B cell (primary cell): ENCODE measurements at regions not wholly inside any gene's neighbourhood (a gene's known extent, or its start where the extent isn't known, plus 50 kb on each side); places are given as distances from the start of the nearest gene placed in this dataset.
A peak's percentile ranks its signal among the peaks of the same experiment; 100 is the strongest.

Experiments
- ATAC-seq: fragments of 200-7000 bp; cut with Tn5 transposase; one replicate; pipeline ENCODE4 v1.10.0; 2021; ENCODE audit warnings: low read depth, mild to moderate bottlenecking, moderate number of reproducible peaks, moderate library complexity
- CTCF ChIA-PET: fragments of 350-600 bp; sonication (Branson Sonifier 250); formaldehyde crosslinking; loops from one replicate; lab custom pipeline; 2021; ENCODE audit warnings: antibody characterized with exemption, inconsistent platforms; lab: Charles Lee
- POLR2A ChIA-PET: fragments of 350-600 bp; sonication (Branson Sonifier 250); formaldehyde crosslinking; loops from one replicate; lab custom pipeline; 2021; ENCODE audit warnings: antibody characterized with exemption; lab: Charles Lee
- DNase-seq: peaks from one replicate; pipeline ENCODE4 v3.0.0; 2013
- H2AFZ ChIP-seq: 2 replicates; pipeline ENCODE4 v1.6.1; 2012; ENCODE audit warnings: mild to moderate bottlenecking, low read depth, low read length; ENCODE audit not compliant: insufficient read depth, poor library complexity, severe bottlenecking
- H3K27ac ChIP-seq, 2 donors: 1 replicate in 1 of 2; 2 replicates in 1 of 2; pipeline ENCODE4 v1.5.1; 2012 to 2013; ENCODE audit warnings: low read length in 2 of 2, mild to moderate bottlenecking in 2 of 2, moderate library complexity in 1 of 2
- H3K27me3 ChIP-seq, 4 experiments: fragments of 200-600 bp in 1 of 4; sonication (generic) in 1 of 4; replicated peaks in 1 of 4; 1 replicate in 2 of 4; 2 replicates in 2 of 4; pipeline versions ENCODE4 v1.6.1 to v1.7.0; 2013 to 2016; ENCODE audit warnings: low read length in 3 of 4, mild to moderate bottlenecking in 2 of 4, mixed read lengths in 1 of 4, moderate library complexity in 1 of 4; ENCODE audit not compliant: insufficient read depth in 4 of 4, control insufficient read depth in 3 of 4; ENCODE audit errors: control extremely low read depth in 1 of 4
- H3K36me3 ChIP-seq, 2 experiments: replicated peaks in 1 of 2; 1 replicate in 1 of 2; 2 replicates in 1 of 2; pipeline versions ENCODE4 v1.6.1 to v1.7.1; 2013; ENCODE audit warnings: low read length in 1 of 2; ENCODE audit not compliant: insufficient read depth in 2 of 2, control insufficient read depth in 1 of 2; ENCODE audit errors: control extremely low read depth in 1 of 2, extremely low read depth in 1 of 2
- H3K4me1 ChIP-seq, 2 donors: fragments of 200-600 bp in 1 of 2; sonication (generic) in 1 of 2; 1 replicate in 1 of 2; 2 replicates in 1 of 2; pipeline versions ENCODE4 v1.5.1 to v1.6.1; 2013 to 2017; ENCODE audit warnings: low read length in 2 of 2; ENCODE audit not compliant: control insufficient read depth in 2 of 2, insufficient read depth in 2 of 2
- H3K4me2 ChIP-seq: replicated peaks from 2 replicates; pipeline ENCODE3; 2012; ENCODE audit warnings: mild to moderate bottlenecking, low read depth, low read length; ENCODE audit not compliant: poor library complexity, severe bottlenecking
- H3K4me3 ChIP-seq, 5 experiments: fragments of 200-600 bp in 1 of 5; sonication (generic) in 1 of 5; 1 replicate in 3 of 5; 2 replicates in 2 of 5; pipeline versions ENCODE4 v1.5.1 to v1.7.0; 2011 to 2016; ENCODE audit warnings: low read length in 4 of 5, mild to moderate bottlenecking in 4 of 5, low read depth in 2 of 5, control low read depth in 1 of 5, moderate library complexity in 1 of 5; ENCODE audit not compliant: insufficient read depth in 1 of 5; ENCODE audit errors: control extremely low read depth in 1 of 5, extremely low read depth in 1 of 5
- H3K79me2 ChIP-seq: fragments of 200-600 bp; sonication (generic); one replicate; pipeline ENCODE4 v1.6.0; 2016; ENCODE audit warnings: low read length; ENCODE audit not compliant: control insufficient read depth, insufficient read depth
- H3K9ac ChIP-seq: fragments of 200-600 bp; sonication (generic); 2 replicates; pipeline ENCODE4 v1.6.1; 2017; ENCODE audit warnings: mild to moderate bottlenecking, low read length, moderate library complexity
- H3K9me3 ChIP-seq, 3 donors: one replicate each; pipeline versions ENCODE4 v1.6.1 to v1.7.1; 2013; ENCODE audit warnings: low read length in 2 of 3; ENCODE audit not compliant: control insufficient read depth in 2 of 3, insufficient read depth in 1 of 3; ENCODE audit errors: control extremely low read depth in 1 of 3
- H4K20me1 ChIP-seq: 2 replicates; pipeline ENCODE4 v1.6.0; 2012; ENCODE audit warnings: mild to moderate bottlenecking, low read length; ENCODE audit not compliant: insufficient read depth, control insufficient read depth, poor library complexity, severe bottlenecking
- H3K27ac Mint-ChIP-seq: one replicate; pipeline ENCODE4 v1.8.0; 2021; ENCODE audit warnings: mixed read lengths
- H3K27me3 Mint-ChIP-seq: one replicate; pipeline ENCODE4 v1.8.0; 2021; ENCODE audit warnings: mixed read lengths
- H3K4me1 Mint-ChIP-seq: one replicate; pipeline ENCODE4 v1.8.0; 2021; ENCODE audit warnings: mixed read lengths
- H3K4me3 Mint-ChIP-seq: one replicate; pipeline ENCODE4 v1.8.0; 2021; ENCODE audit warnings: mixed read lengths
- H3K9me3 Mint-ChIP-seq: one replicate; pipeline ENCODE4 v1.8.0; 2022; ENCODE audit warnings: mixed read lengths; ENCODE audit not compliant: insufficient read depth
- CTCF ChIP-seq: fragments of 200-600 bp; IDR thresholded peaks from one replicate; pipeline ENCODE4 v1.8.0; 2022; ENCODE audit warnings: antibody characterized with exemption, mild to moderate bottlenecking
- EZH2 ChIP-seq: IDR thresholded peaks from 2 replicates; pipeline ENCODE4 v1.6.1; 2012; ENCODE audit warnings: borderline replicate concordance, low read depth, mild to moderate bottlenecking, moderate library complexity, low read length; ENCODE audit not compliant: insufficient read depth, poor library complexity, severe bottlenecking
- WGBS: methylation state at CpG from one replicate; pipeline ENCODE4 v1.1.5; 2013; ENCODE audit warnings: missing lambda C conversion rate; ENCODE audit not compliant: insufficient coverage; 5-methylcytosine and 5-hydroxymethylcytosine counted together
- intact Hi-C: fragments of 100-400 bp; cut with micrococcal nuclease; formaldehyde crosslinking; loops from one replicate; pipeline ENCODE4 v1.10.0; 2022

GRCh38 chr16:85459529-85460251, 153.4 kb upstream of the GSE1 start:
- Mint-ChIP-seq H3K27me3 (peaks cover 39% of the 10 kb centered on the region), H3K4me1 (peaks cover 12% of the 10 kb centered on the region), H3K4me3 (no peak overlapping the region), H3K9me3 (no peaks in the 10 kb centered on the region), H3K27ac (no peak overlapping the region)
- Histone ChIP-seq H3K4me1 (peaks cover 18 to 23% of the 10 kb centered on the region in 2 donors), H3K36me3 (no peaks in the 10 kb centered on the region), H3K27ac (no peak overlapping the region), H3K4me2 (no peak overlapping the region), H3K9me3 (no peaks in the 10 kb centered on the region), H3K9ac (no peak overlapping the region), H3K4me3 (no peak overlapping the region), H3K79me2 (no peaks in the 10 kb centered on the region), H3K27me3 (peaks cover 0 to 69% (median 15%) of the 10 kb centered on the region in 4 experiments), H4K20me1 (no peaks in the 10 kb centered on the region), H2AFZ (no peak overlapping the region)
- DNase-seq (no peak), ATAC-seq (no peak)
- ChIA-PET POLR2A (no interaction called here), CTCF (no interaction called here)
- intact Hi-C loops = no loop called here
- TF ChIP-seq EZH2 (no peak), CTCF (no peak)
- WGBS = 93% methylated on average over 12 of the region's 12 CpGs

GRCh38 chr16:85460252-85461021, 152.7 kb upstream of the GSE1 start:
- no peaks in the 10 kb centered on the region for H4K20me1 ChIP-seq
- H3K4me2 ChIP-seq = no peak overlapping the region
- H3K4me1 ChIP-seq = peaks cover 18 to 23% of the 10 kb centered on the region in 2 donors
- no peaks in the 10 kb centered on the region for H3K36me3 ChIP-seq
- H3K27me3 Mint-ChIP-seq = peaks cover 38% of the 10 kb centered on the region
- DNase-seq (no peak), ATAC-seq (no peak)
- ChIA-PET CTCF (interaction anchor here (1.1 kb wide), 1 partner anchor 155 kb away, joined by 3 read pairs; no protein-coding TSS in a partner anchor), POLR2A (no interaction called here)
- H3K4me3 ChIP-seq = no peak overlapping the region
- H3K4me3 Mint-ChIP-seq = peak overlapping the region; percentile 29
- no peaks in the 10 kb centered on the region for H3K9me3 ChIP-seq
- no peak overlapping the region for H3K27ac Mint-ChIP-seq
- TF ChIP-seq CTCF = no peak
- no peak for TF ChIP-seq EZH2
- H3K9me3 Mint-ChIP-seq = no peaks in the 10 kb centered on the region
- intact Hi-C loops = no loop called here
- H3K4me1 Mint-ChIP-seq = peaks cover 15% of the 10 kb centered on the region
- no peak overlapping the region for H3K27ac ChIP-seq
- no peak overlapping the region for H3K9ac ChIP-seq
- H3K79me2 ChIP-seq = no peaks in the 10 kb centered on the region
- no peak overlapping the region for H2AFZ ChIP-seq
- 65% methylated on average over 22 of the region's 24 CpGs for WGBS
- H3K27me3 ChIP-seq = peaks cover 0 to 67% (median 17%) of the 10 kb centered on the region in 4 experiments
